GM12873 (cell line): ENCODE measurements at regions not wholly inside any gene's neighbourhood (a gene's known extent, or its start where the extent isn't known, plus 50 kb on each side); places are given as distances from the start of the nearest gene placed in this dataset.

Experiments
- TF ChIP-seq, protein P1 (sequence below): IDR thresholded peaks from 2 replicates; pipeline ENCODE4 v1.5.1; 2012; ENCODE audit warnings: low read depth, mild to moderate bottlenecking, moderate library complexity, low read length, control low read depth; ENCODE audit not compliant: insufficient read depth; ENCODE audit errors: missing control alignments

DNA sequence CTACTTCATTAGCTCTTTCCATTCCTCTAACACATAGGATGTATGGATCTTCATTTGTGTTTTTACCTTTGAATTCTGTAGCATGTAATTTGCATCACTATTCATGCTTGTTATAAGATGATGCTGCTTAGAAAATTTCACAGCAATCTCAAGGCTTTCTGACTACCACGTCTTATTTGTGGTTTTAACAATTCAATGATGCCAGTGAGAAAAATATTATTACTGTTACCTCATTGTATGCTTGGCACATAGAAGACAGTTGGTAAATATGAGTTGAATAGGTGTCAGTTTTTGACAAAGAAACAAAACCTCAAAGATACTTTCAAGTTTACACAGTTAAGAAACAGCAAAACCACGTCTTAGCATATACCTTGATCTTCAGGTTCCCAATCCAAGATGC lies 428.6 kb downstream of the TFAP2A start:
- TF ChIP-seq, protein P1, sequence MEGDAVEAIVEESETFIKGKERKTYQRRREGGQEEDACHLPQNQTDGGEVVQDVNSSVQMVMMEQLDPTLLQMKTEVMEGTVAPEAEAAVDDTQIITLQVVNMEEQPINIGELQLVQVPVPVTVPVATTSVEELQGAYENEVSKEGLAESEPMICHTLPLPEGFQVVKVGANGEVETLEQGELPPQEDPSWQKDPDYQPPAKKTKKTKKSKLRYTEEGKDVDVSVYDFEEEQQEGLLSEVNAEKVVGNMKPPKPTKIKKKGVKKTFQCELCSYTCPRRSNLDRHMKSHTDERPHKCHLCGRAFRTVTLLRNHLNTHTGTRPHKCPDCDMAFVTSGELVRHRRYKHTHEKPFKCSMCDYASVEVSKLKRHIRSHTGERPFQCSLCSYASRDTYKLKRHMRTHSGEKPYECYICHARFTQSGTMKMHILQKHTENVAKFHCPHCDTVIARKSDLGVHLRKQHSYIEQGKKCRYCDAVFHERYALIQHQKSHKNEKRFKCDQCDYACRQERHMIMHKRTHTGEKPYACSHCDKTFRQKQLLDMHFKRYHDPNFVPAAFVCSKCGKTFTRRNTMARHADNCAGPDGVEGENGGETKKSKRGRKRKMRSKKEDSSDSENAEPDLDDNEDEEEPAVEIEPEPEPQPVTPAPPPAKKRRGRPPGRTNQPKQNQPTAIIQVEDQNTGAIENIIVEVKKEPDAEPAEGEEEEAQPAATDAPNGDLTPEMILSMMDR = no peak

DNA sequence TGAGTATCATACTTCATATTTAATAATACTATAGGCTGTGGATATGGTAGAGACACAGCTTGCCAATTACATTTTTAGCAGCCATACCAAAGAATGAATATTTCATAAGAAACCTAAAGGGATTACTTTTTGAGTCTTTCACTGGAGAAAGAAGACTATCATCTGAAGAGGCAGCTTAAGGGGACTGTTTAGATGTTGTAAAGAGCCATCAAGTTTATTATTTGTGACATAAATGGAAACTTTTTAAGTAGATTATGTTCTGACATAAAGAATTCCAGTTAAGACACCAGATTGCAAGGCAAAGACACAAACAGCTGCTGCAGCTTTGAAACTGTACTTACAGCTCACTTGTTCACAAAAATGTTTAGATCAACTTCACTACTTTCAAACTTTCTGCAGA lies 429.4 kb downstream of the TFAP2A start:
- TF ChIP-seq, protein P1 = no peak

DNA sequence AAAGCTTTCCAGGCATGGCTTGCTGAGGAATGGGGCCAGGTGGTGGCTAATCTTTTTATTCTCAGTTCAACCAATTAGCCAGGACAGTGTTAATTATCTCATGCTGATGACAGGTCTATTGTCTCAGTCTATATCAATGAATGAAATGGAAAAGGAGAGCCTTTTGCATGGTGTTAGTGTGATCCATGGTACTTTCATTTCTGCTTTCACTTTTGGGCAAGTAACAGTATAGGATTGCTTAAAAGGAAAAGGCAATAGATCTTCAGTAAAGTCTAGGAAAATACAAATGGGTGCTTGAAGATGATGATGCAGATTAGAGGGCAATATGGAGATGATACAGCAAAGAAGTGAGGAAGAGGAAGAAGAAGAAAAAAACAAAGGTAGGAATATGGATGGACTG lies 430.3 kb downstream of the TFAP2A start:
- TF ChIP-seq, protein P1 = no peak

DNA sequence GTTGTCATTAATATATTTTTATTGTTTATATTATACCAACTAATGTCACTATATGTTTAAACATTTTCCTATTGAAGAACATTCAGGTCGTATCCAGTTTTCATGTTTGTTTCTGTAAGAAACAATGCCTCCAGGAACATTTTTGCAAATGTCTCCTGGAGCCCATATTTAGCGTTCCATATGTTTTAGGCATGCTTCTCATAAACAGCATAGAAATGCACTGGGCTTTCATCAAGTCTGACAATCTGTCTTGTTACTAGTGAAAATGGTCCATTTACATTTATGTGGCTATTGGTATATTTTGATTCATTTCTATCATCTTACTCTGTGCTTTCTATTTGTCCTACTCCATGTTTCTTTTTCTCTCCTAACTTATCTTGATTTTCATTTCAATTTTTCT lies 431.7 kb downstream of the TFAP2A start:
- TF ChIP-seq, protein P1 = no peak

DNA sequence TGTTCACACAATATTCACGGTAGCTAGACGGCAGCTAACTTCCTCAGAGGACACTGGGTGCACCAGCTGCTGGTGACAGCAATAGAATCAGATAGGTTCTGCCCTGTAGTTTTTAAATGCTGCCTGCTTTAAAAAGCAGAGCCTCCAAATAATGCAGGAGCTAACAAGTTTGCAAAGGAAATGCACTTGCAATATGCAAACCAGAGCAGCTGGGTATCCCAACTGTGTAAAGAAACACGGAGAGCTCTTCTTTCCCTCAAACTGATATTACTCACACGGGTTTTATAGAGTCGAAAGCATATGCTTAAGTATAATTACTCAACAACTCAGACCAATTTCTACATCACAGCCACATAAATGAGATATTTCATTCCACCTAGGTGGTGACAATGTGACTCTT lies 432.7 kb downstream of the TFAP2A start:
- TF ChIP-seq, protein P1 = no peak

DNA sequence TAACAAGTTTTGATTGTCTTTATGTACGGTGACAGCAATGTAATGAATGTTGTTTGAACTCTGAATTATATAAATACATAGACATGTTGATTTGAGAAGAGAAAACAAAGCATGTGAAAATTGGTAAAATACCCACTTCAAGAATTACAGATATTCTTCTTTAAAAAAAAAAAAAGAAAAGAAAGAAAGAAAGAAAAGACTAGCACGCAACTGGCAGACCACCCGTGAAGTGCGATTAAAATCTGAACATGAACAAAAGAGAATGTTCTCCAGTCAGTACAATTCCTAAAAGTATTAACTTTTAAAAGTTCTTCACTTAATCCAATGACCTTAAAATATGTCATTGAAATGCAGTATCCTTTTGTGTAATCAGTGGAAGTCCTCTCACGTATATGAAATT lies 434.9 kb downstream of the TFAP2A start:
- TF ChIP-seq, protein P1 = no peak

DNA sequence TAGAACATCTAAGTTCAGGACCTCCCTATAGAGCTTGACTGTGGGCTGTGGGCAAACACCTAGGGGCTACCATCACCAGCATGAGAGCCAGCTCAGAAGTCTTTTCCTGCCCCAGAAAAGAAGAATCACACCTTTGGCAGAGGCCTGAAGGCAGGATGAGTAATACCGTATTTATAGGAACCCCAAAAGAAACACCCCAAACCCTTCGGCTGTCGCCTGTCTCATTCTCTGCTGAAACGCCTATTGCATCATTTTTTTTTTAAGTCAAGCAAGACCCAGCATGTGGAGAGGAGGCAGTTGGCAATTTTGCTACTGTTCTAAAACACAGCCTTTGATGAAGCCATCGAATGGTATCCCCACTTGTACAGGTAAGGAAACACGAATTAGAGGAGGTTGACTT lies 436.4 kb downstream of the TFAP2A start:
- TF ChIP-seq, protein P1 = no peak
